KOPT-K1 (cell line): ENCODE measurements at regions not wholly inside any gene's neighbourhood (a gene's known extent, or its start where the extent isn't known, plus 50 kb on each side); places are given as distances from the start of the nearest gene placed in this dataset.
"Not testable (repeated sequence)": the region's sequence is repeated elsewhere in the genome, so short reads cannot be mapped to it uniquely, and the experiment has no call there.

ENCODE experiments used
- H3K27ac ChIP-seq: fragments of 200-600 bp; sonication (generic); 2 replicates; pipeline ENCODE4 v1.5.1; 2016; ENCODE audit warnings: antibody characterized with exemption, mild to moderate bottlenecking, low read depth, low read length; ENCODE audit not compliant: poor library complexity, severe bottlenecking
- H3K36me3 ChIP-seq: fragments of 200-600 bp; sonication (generic); 2 replicates; pipeline ENCODE4 v1.5.1; 2017; ENCODE audit warnings: antibody characterized with exemption, mild to moderate bottlenecking, low read length, moderate library complexity; ENCODE audit not compliant: insufficient read depth
- H3K9me3 ChIP-seq: fragments of 200-600 bp; sonication (generic); 2 replicates; pipeline ENCODE4 v1.5.1; 2017; ENCODE audit warnings: antibody characterized with exemption, low read length, mild to moderate bottlenecking; ENCODE audit not compliant: insufficient read depth, poor library complexity, severe bottlenecking

DNA sequence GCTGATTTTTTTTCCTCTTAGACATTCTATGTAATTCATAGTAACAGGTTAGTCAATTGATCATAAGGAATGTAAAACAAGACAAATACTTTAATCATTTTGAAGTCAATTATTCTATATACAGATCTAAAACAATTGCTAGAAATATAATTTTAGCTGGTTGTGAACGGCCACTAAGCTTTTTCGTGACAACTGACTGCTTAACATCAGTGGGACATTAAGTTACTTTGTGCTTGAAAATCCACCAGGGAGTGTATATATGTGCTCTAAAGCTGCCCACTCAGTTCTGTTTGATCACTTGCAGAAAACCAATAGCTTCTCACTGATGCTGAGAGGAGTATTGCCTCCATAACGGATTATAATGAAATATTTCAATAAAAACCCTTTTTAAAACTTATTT is 370.2 kb upstream of the CCNH start:
- Histone ChIP-seq H3K36me3 (no peaks in the 10 kb centered on the region), H3K27ac (no peak overlapping the region), H3K9me3 (no peaks in the 10 kb centered on the region)

DNA sequence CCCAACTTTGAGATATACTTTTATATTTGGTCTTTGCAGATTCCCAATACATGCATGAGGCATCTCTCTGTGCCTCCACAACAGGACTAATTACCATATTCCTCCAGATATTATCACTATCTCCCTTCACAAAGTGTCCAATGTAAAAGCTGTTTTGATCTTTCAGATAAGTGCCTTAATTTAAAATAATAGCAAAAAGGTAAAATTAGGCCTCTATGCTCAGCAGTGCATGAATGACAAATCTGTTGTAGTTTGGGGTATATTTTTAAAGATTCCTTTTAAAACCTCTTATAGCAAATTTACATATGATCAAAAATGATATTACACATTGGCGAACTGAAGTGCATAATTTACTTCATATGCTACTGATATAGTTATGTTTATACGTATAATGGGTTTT is 369.2 kb upstream of the CCNH start:
- Histone ChIP-seq H3K27ac (no peak overlapping the region), H3K36me3 (no peaks in the 10 kb centered on the region), H3K9me3 (no peaks in the 10 kb centered on the region)

GRCh38 chr5:87780831-87781760 is 368.4 kb upstream of the CCNH start:
- H3K9me3 ChIP-seq, result no peaks in the 10 kb centered on the region
- H3K27ac ChIP-seq, result no peak overlapping the region
- no peaks in the 10 kb centered on the region for H3K36me3 ChIP-seq

- no peaks in the 10 kb centered on the region for H3K36me3 ChIP-seq
- no peak overlapping the region for H3K27ac ChIP-seq
- H3K9me3 ChIP-seq, result no peaks in the 10 kb centered on the region
Observed at GRCh38 chr5:87778876-87779275, 366.1 kb upstream of the CCNH start.

- Histone ChIP-seq H3K27ac (no peak overlapping the region), H3K9me3 (no peaks in the 10 kb centered on the region), H3K36me3 (no peaks in the 10 kb centered on the region)
Observed at GRCh38 chr5:87777877-87778276, 365.1 kb upstream of the CCNH start.

- H3K36me3 ChIP-seq, result no peaks in the 10 kb centered on the region
- no peak overlapping the region for H3K27ac ChIP-seq
- no peaks in the 10 kb centered on the region for H3K9me3 ChIP-seq
Observed at GRCh38 chr5:87776785-87777184, 364.1 kb upstream of the CCNH start.

GRCh38 chr5:87776302-87776701 is 363.6 kb upstream of the CCNH start:
- H3K9me3 ChIP-seq, result not testable (repeated sequence)

DNA sequence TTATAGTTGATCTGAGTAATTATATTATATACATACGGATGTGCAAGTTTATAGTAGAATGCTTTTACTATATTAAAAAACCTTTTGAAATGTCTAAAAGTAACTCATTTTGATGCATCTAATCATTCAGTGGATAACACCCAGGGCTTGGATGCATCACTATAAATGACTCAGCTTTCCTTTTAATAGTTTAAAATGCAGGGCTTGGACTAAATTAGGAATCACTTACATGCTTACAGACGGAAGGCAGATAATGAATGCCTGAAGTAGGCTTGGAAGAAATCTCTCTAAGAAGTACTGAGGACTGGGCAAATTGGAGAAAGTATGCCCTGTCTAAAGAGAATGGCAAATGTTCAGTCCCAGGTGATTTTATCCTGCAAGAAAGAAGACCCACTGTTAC is 362.5 kb upstream of the CCNH start:
- Histone ChIP-seq H3K36me3 (no peaks in the 10 kb centered on the region), H3K27ac (no peak overlapping the region), H3K9me3 (no peaks in the 10 kb centered on the region)

More at GRCh38 chr5:87776302-87776701, 363.6 kb upstream of the CCNH start:
- H3K27ac ChIP-seq, H3K36me3 ChIP-seq: not testable (repeated sequence)

- H3K27ac ChIP-seq, result no peak overlapping the region
- H3K36me3 ChIP-seq, result no peaks in the 10 kb centered on the region
- no peaks in the 10 kb centered on the region for H3K9me3 ChIP-seq
Observed at GRCh38 chr5:87774804-87775203, 362.1 kb upstream of the CCNH start.

GRCh38 chr5:87770601-87771121 is 357.9 kb upstream of the CCNH start:
- Histone ChIP-seq H3K36me3 (no peaks in the 10 kb centered on the region), H3K27ac (no peak overlapping the region), H3K9me3 (no peaks in the 10 kb centered on the region)

DNA sequence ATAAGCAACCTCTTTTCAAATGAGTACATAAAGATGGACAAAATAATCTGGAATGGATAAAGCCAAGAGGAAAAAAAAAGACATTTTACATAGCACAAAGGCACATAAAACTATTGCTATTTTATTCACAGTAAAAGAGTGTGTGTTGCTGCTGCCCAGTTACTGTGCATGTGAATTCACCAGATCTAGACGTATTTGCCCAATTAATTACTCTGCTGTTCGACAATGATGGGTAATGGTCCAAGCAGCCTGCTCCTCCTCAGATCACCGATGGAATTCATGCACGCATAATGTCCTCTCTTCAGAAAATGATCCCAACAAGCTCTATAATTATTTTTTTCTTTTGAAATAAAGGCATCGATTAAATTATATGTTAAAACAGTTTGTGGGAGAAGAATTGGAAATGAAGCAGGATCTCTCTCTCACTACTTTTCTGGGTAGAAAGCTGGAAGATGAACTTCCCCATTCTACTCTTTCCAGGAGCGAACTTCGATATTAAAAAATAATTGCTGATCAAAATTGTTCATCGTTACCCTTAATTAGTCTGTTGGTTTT is 357.4 kb upstream of the CCNH start:
- no peak overlapping the region for H3K27ac ChIP-seq
- no peaks in the 10 kb centered on the region for H3K9me3 ChIP-seq
- no peaks in the 10 kb centered on the region for H3K36me3 ChIP-seq

DNA sequence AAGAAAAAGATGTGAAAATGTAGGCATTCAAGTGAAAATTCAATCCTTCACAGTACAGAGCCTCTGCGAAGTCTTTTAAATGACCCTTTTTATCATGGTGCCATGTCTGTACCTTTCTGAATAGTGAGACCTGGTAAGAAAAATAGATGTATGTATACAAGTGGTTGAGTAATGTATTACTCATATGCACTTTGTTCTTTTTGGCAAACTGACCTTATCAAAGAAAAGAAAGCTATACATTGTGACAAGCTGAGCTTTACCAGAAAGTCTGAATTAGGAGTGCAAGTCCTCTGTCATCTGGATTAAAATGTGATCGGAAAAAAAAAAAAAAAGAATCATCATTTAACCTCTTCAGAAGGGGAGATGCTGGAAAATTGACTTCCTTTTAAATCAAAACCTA is 356.4 kb upstream of the CCNH start:
- Histone ChIP-seq H3K9me3 (no peaks in the 10 kb centered on the region), H3K36me3 (no peaks in the 10 kb centered on the region), H3K27ac (no peak overlapping the region)

GRCh38 chr5:87768190-87768589 is 355.5 kb upstream of the CCNH start:
- Histone ChIP-seq H3K9me3 (no peaks in the 10 kb centered on the region), H3K36me3 (no peaks in the 10 kb centered on the region), H3K27ac (no peak overlapping the region)

- no peak overlapping the region for H3K27ac ChIP-seq
- no peaks in the 10 kb centered on the region for H3K36me3 ChIP-seq
Observed at GRCh38 chr5:87765009-87765408, 352.3 kb upstream of the CCNH start.

DNA sequence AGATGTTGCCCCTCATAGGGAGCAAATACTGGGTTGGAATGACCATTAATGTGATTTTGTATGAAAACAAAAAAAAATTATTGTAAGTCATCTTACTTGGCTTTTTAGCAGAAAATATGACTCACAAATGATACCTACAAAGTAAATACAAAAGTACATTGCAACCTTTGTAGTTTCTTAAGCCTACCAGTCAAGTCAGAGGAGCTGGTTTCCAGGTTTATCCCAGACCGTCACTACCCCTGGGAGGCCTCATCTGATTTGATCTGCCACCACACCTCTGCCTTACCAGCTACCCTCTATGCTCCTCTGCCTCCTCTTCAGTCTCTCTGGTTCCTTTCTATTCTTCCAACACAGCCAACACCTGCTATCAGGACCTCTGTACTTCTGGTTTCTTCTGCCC is 349.9 kb upstream of the CCNH start:
- Histone ChIP-seq H3K27ac (no peak overlapping the region), H3K36me3 (no peaks in the 10 kb centered on the region), H3K9me3 (no peaks in the 10 kb centered on the region)

More at GRCh38 chr5:87765009-87765408, 352.3 kb upstream of the CCNH start:
- H3K9me3 ChIP-seq, result no peaks in the 10 kb centered on the region

DNA sequence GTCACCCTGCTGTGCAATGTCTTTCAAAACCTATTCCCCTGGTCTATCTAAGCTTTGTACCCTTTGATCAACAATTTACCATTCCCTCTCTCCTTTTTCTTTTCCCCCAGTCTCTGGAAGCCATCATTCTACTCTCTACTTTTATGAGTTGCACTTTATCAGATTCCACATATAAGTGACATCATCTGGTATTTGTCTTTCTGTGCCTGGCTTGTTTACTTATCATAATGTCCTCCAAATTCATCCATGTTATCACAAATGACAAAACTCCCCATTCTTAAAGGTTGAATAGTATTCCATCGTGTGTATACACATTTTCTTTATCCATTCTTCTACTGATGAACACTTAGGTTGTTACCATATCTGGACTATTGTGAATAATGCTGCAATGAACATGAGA is 344.2 kb upstream of the CCNH start:
- no peaks in the 10 kb centered on the region for H3K9me3 ChIP-seq
- no peak overlapping the region for H3K27ac ChIP-seq
- no peaks in the 10 kb centered on the region for H3K36me3 ChIP-seq
